ENCODE measurements at regions not wholly inside any gene's neighbourhood (a gene's known extent, or its start where the extent isn't known, plus 50 kb on each side); places are given as distances from the start of the nearest gene placed in this dataset.

DNA sequence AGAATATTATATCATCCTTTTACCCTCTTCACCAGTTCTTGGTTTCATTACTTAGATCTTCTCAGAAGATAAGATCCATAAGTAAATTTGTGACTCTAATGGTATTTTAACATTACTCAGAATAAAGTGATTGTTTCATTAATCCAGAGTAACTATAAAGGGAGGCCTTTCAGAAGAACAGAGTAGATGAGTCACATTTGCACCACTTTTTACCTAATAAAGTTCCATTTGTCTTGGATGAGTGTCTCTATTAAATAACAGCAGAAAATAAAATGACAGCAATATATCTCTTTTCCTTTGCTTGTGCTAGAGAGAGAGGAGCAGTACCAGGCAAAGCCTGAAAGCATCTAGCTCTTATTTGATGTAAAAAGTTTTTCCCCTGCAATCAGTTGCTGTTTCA is 926.5 kb upstream of the CNTNAP5 start:
- Histone ChIP-seq H3K27me3 (ENCODE audit: low read depth, low read length) (no peaks in the 10 kb centered on the region), H3K4me3 (ENCODE audit: low read length) (no peak overlapping the region), H3K9ac (ENCODE audit: low read length) (no peak overlapping the region), H4K20me1 (ENCODE audit: insufficient read depth, low read length) (no peaks in the 10 kb centered on the region), H3K9me3 (ENCODE audit: insufficient read depth, low read length) (no peaks in the 10 kb centered on the region), H3K36me3 (replicated peaks; ENCODE audit: low read depth, low read length) (peaks cover 6% of the 10 kb centered on the region), H2AFZ (ENCODE audit: low read depth, low read length) (peak overlapping the region; percentile 27; the same call in 1 of the 2 replicates), H3K4me1 (ENCODE audit: low read length) (peaks cover 16% of the 10 kb centered on the region), H3K79me2 (ENCODE audit: low read length) (no peaks in the 10 kb centered on the region), H3K27ac (ENCODE audit: low read length) (no peak overlapping the region), H3K4me2 (ENCODE audit: low read length) (no peak overlapping the region)
- TF ChIP-seq, protein P1, sequence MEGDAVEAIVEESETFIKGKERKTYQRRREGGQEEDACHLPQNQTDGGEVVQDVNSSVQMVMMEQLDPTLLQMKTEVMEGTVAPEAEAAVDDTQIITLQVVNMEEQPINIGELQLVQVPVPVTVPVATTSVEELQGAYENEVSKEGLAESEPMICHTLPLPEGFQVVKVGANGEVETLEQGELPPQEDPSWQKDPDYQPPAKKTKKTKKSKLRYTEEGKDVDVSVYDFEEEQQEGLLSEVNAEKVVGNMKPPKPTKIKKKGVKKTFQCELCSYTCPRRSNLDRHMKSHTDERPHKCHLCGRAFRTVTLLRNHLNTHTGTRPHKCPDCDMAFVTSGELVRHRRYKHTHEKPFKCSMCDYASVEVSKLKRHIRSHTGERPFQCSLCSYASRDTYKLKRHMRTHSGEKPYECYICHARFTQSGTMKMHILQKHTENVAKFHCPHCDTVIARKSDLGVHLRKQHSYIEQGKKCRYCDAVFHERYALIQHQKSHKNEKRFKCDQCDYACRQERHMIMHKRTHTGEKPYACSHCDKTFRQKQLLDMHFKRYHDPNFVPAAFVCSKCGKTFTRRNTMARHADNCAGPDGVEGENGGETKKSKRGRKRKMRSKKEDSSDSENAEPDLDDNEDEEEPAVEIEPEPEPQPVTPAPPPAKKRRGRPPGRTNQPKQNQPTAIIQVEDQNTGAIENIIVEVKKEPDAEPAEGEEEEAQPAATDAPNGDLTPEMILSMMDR (IDR thresholded peaks at IDR 0.05; ENCODE audit: low read depth, low read length): no peak
- no peak for TF ChIP-seq EZH2phosphoT487 (IDR thresholded peaks at IDR 0.05; ENCODE audit: low read depth)

DNA sequence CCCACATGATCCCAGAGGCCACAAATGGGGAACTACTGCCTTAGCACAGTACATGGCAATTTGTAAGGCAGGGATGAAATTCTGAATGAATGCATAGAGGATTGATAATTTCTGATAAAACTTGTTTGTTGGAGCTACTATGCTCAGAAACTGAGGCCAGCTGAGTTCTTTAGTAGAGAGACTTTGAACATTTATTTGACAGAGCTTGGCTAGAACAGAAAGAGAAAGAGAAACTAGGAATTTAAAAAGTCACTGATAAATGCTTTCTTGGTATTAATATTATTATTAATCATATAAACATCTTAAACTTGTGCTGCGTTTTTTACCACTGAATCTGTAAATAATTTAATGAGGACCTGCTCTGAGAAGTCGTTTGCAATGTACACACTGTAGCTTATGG is 923.7 kb upstream of the CNTNAP5 start:
- peaks cover 7% of the 10 kb centered on the region; the same call in 1 of the 2 replicates for H3K4me1 ChIP-seq (ENCODE audit: low read length)
- H3K4me3 ChIP-seq (ENCODE audit: low read length): no peak overlapping the region
- no peak overlapping the region for H3K27ac ChIP-seq (ENCODE audit: low read length)
- H3K36me3 ChIP-seq (replicated peaks; ENCODE audit: low read depth, low read length): peaks cover 3% of the 10 kb centered on the region
- TF ChIP-seq EZH2phosphoT487 (IDR thresholded peaks at IDR 0.05; ENCODE audit: low read depth): no peak
- TF ChIP-seq, protein P1 (IDR thresholded peaks at IDR 0.05; ENCODE audit: low read depth, low read length): no peak
- H3K79me2 ChIP-seq (ENCODE audit: low read length): no peaks in the 10 kb centered on the region
- no peaks in the 10 kb centered on the region for H3K9me3 ChIP-seq (ENCODE audit: insufficient read depth, low read length)
- peak overlapping the region; percentile 26 for H3K4me2 ChIP-seq (ENCODE audit: low read length)
- no peaks in the 10 kb centered on the region for H4K20me1 ChIP-seq (ENCODE audit: insufficient read depth, low read length)
- H3K9ac ChIP-seq (ENCODE audit: low read length): no peak overlapping the region
- H2AFZ ChIP-seq (ENCODE audit: low read depth, low read length): peak overlapping the region; percentile 51; the same call in 1 of the 2 replicates
- H3K27me3 ChIP-seq (ENCODE audit: low read depth, low read length): no peaks in the 10 kb centered on the region

DNA sequence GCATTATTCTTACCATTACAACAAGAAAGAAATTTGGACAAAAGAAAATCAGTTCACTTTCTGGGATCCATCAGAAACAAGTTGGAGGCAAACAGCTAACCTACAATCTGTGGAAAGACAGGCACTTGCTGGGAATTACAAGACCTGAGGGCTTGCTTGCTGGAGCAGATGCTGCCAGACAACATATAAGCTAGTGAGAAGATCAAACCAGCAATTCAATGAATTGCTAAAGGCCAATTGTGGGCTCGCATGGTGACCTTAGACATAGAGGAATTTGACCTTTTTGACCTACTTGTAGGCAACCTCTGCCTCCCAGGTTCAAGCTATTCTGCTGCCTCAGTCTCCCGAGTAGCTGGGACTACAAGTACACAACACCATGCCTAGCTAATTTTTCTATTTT is 921.2 kb upstream of the CNTNAP5 start:
- TF ChIP-seq, protein P1 (IDR thresholded peaks at IDR 0.05; ENCODE audit: low read depth, low read length): no peak
- no peak for TF ChIP-seq EZH2phosphoT487 (IDR thresholded peaks at IDR 0.05; ENCODE audit: low read depth)
- no peak overlapping the region for H3K27ac ChIP-seq (ENCODE audit: low read length)
- H3K9ac ChIP-seq (ENCODE audit: low read length): no peak overlapping the region
- no peaks in the 10 kb centered on the region for H4K20me1 ChIP-seq (ENCODE audit: insufficient read depth, low read length)
- H3K4me1 ChIP-seq (ENCODE audit: low read length): peaks cover 4% of the 10 kb centered on the region; the same call in 1 of the 2 replicates
- H3K36me3 ChIP-seq (replicated peaks; ENCODE audit: low read depth, low read length): no peaks in the 10 kb centered on the region
- H3K9me3 ChIP-seq (ENCODE audit: insufficient read depth, low read length): no peaks in the 10 kb centered on the region
- H3K79me2 ChIP-seq (ENCODE audit: low read length): no peaks in the 10 kb centered on the region
- no peak overlapping the region for H2AFZ ChIP-seq (ENCODE audit: low read depth, low read length)
- H3K4me3 ChIP-seq (ENCODE audit: low read length): no peak overlapping the region
- no peaks in the 10 kb centered on the region for H3K27me3 ChIP-seq (ENCODE audit: low read depth, low read length)
- no peak overlapping the region for H3K4me2 ChIP-seq (ENCODE audit: low read length)

DNA sequence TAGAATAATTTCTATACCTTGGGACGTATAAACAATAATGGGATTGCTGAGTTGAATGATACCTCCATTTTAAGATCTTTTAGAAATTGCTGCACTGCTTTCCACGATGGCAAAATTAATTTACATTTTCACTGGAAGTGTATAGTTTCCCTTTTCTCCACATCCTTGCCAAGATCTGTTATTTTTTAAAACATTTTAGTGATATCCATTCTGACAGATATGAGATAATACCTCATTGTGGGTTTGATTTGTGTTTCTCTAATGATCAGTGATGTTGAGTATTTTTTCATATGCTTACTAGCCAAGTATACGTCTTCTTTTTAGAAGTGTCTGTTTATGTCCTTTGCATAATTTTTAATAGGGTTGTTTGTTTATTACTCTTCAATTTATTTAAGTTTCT is 908.5 kb upstream of the CNTNAP5 start:
- TF ChIP-seq EZH2phosphoT487 (IDR thresholded peaks at IDR 0.05; ENCODE audit: low read depth): no peak
- Histone ChIP-seq H4K20me1 (ENCODE audit: insufficient read depth, low read length) (no peaks in the 10 kb centered on the region), H3K27ac (ENCODE audit: low read length) (no peak overlapping the region), H2AFZ (ENCODE audit: low read depth, low read length) (no peak overlapping the region), H3K4me2 (ENCODE audit: low read length) (no peak overlapping the region), H3K36me3 (replicated peaks; ENCODE audit: low read depth, low read length) (no peaks in the 10 kb centered on the region), H3K27me3 (ENCODE audit: low read depth, low read length) (no peaks in the 10 kb centered on the region), H3K4me3 (ENCODE audit: low read length) (no peak overlapping the region), H3K9me3 (ENCODE audit: insufficient read depth, low read length) (no peaks in the 10 kb centered on the region), H3K79me2 (ENCODE audit: low read length) (no peaks in the 10 kb centered on the region), H3K4me1 (ENCODE audit: low read length) (no peaks in the 10 kb centered on the region), H3K9ac (ENCODE audit: low read length) (no peak overlapping the region)

DNA sequence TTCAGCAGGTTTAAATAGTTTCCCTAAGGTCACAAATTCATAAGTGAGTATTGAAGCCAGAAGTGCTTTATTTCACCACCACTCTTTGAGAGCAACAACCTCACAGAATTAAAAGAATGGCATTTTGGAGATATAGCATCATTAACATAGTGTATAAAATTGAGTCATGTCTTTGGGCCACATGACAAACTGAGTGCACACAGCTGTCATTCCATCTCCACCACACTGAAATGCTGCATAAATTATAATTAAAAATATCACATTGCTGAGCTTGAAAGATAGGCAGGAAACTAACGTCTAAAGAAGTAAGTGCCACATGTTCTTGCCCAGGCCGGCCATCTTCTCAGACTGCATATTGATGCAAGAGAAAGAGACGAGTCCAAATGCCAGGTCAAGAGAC is 897.9 kb upstream of the CNTNAP5 start:
- Histone ChIP-seq H3K79me2 (ENCODE audit: low read length) (no peaks in the 10 kb centered on the region), H2AFZ (ENCODE audit: low read depth, low read length) (no peak overlapping the region), H3K27me3 (ENCODE audit: low read depth, low read length) (no peaks in the 10 kb centered on the region), H3K36me3 (replicated peaks; ENCODE audit: low read depth, low read length) (no peaks in the 10 kb centered on the region), H3K4me1 (ENCODE audit: low read length) (no peaks in the 10 kb centered on the region), H3K4me2 (ENCODE audit: low read length) (no peak overlapping the region), H3K9ac (ENCODE audit: low read length) (no peak overlapping the region), H3K9me3 (ENCODE audit: insufficient read depth, low read length) (no peaks in the 10 kb centered on the region), H4K20me1 (ENCODE audit: insufficient read depth, low read length) (no peaks in the 10 kb centered on the region), H3K27ac (ENCODE audit: low read length) (no peak overlapping the region), H3K4me3 (ENCODE audit: low read length) (no peak overlapping the region)
- TF ChIP-seq EZH2phosphoT487 (IDR thresholded peaks at IDR 0.05; ENCODE audit: low read depth): no peak
- TF ChIP-seq, protein P1 (IDR thresholded peaks at IDR 0.05; ENCODE audit: low read depth, low read length): no peak

Measured in OCI-LY3 (cell line).